Osteocyte (in vitro differentiated cells): ENCODE measurements at regions not wholly inside any gene's neighbourhood (a gene's known extent, or its start where the extent isn't known, plus 50 kb on each side); places are given as distances from the start of the nearest gene placed in this dataset.
"Not testable (repeated sequence)": the region's sequence is repeated elsewhere in the genome, so short reads cannot be mapped to it uniquely, and the experiment has no call there.

Experiments used
- DNase-seq: peaks from one replicate; pipeline ENCODE4 v3.0.0; 2021; ENCODE audit warnings: mixed read lengths; ENCODE audit not compliant: unreplicated experiment; ENCODE audit errors: extremely low spot score
- H3K27ac Mint-ChIP-seq: one replicate; pipeline ENCODE4 v1.8.0; 2021; ENCODE audit warnings: mild to moderate bottlenecking, mixed read lengths; ENCODE audit not compliant: unreplicated experiment
- H3K27me3 Mint-ChIP-seq: one replicate; pipeline ENCODE4 v1.8.0; 2021; ENCODE audit warnings: mixed read lengths; ENCODE audit not compliant: unreplicated experiment
- H3K36me3 Mint-ChIP-seq: one replicate; pipeline ENCODE4 v1.8.0; 2021; ENCODE audit warnings: mixed read lengths; ENCODE audit not compliant: unreplicated experiment
- H3K4me1 Mint-ChIP-seq: one replicate; pipeline ENCODE4 v1.8.0; 2021; ENCODE audit warnings: mixed read lengths; ENCODE audit not compliant: unreplicated experiment
- H3K4me3 Mint-ChIP-seq: one replicate; pipeline ENCODE4 v1.8.0; 2021; ENCODE audit warnings: mild to moderate bottlenecking, moderate library complexity, mixed read lengths; ENCODE audit not compliant: unreplicated experiment
- H3K9me3 Mint-ChIP-seq: one replicate; pipeline ENCODE4 v1.8.0; 2021; ENCODE audit warnings: mixed read lengths; ENCODE audit not compliant: unreplicated experiment
- TF ChIP-seq, protein P1 (sequence below): fragments of 200-600 bp; sonication (generic); IDR thresholded peaks from 2 replicates; pipeline ENCODE4 v1.5.0; 2021; ENCODE audit warnings: antibody characterized with exemption, mild to moderate bottlenecking, moderate library complexity

DNA sequence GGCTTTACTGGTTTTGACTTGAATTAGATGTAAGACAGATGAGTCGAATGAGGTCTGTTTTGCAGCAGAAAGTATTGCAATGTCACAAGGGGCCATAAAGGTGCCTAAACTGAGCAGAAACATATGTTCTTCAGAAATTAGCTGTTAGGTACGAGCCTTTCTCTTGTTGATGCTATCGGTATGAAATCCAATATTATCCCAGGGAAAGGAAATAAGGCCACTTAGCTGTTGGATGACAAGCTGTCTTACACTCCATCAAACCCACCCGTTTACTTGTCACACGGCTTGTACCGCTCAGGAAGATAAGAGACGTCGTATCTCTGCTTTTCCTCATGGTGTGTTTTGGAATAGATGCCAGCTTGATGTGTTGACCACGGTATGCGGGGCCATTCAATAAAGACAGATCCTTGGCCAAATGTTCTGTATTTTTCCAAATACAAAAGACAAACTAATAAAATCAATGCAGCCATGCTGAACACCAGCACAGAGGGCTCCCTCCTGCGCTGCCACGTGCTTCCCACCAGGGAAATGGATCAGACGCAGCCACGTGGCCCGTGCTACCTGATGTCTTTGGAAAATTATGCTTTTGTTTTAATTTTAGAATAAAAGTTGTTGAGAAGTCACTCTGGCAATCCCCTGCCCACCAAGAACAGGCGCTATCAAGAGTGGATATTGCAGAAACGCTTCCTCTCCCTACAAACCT, 255.9 kb upstream of the SULF2 start:
- no peak overlapping the region for H3K4me3 Mint-ChIP-seq
- H3K4me1 Mint-ChIP-seq: peaks cover 11% of the 10 kb centered on the region
- H3K9me3 Mint-ChIP-seq: no peaks in the 10 kb centered on the region
- no peak for DNase-seq
- H3K27me3 Mint-ChIP-seq: peaks cover 43% of the 10 kb centered on the region
- no peaks in the 10 kb centered on the region for H3K36me3 Mint-ChIP-seq
- TF ChIP-seq, protein P1, sequence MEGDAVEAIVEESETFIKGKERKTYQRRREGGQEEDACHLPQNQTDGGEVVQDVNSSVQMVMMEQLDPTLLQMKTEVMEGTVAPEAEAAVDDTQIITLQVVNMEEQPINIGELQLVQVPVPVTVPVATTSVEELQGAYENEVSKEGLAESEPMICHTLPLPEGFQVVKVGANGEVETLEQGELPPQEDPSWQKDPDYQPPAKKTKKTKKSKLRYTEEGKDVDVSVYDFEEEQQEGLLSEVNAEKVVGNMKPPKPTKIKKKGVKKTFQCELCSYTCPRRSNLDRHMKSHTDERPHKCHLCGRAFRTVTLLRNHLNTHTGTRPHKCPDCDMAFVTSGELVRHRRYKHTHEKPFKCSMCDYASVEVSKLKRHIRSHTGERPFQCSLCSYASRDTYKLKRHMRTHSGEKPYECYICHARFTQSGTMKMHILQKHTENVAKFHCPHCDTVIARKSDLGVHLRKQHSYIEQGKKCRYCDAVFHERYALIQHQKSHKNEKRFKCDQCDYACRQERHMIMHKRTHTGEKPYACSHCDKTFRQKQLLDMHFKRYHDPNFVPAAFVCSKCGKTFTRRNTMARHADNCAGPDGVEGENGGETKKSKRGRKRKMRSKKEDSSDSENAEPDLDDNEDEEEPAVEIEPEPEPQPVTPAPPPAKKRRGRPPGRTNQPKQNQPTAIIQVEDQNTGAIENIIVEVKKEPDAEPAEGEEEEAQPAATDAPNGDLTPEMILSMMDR: no peak
- H3K27ac Mint-ChIP-seq: no peak overlapping the region

- Mint-ChIP-seq H3K4me3 (no peak overlapping the region), H3K27me3 (peaks cover 37% of the 10 kb centered on the region), H3K27ac (no peak overlapping the region), H3K4me1 (peaks cover 11% of the 10 kb centered on the region), H3K9me3 (no peaks in the 10 kb centered on the region), H3K36me3 (no peaks in the 10 kb centered on the region)
- TF ChIP-seq, protein P1: no peak
- DNase-seq: no peak
These were observed 255.2 kb upstream of the SULF2 start for GRCh38 chr20:48040491-48040890.

DNA sequence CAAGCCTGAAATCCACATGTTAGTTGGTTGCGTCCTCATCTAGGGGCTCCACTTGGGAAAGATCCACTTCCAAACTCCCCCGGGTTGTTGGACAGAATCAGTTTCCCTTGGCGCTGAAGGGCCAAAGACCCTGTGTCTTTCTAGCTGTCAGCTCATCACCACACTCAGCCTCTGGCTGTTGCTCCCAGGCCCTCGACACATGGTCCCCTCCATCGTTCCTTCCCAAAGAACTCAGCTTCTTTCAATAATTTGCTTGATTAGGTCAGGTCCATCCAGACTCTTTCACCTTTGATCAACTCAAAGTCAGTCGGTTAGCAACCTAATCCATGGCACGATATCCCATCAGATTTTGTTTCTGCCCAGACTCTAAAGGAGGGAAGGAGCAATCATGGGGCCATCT, 254.8 kb upstream of the SULF2 start:
- TF ChIP-seq, protein P1: no peak
- no peak overlapping the region for H3K4me3 Mint-ChIP-seq
- H3K27ac Mint-ChIP-seq: no peak overlapping the region
- no peaks in the 10 kb centered on the region for H3K9me3 Mint-ChIP-seq
- no peaks in the 10 kb centered on the region for H3K36me3 Mint-ChIP-seq
- no peak for DNase-seq
- peaks cover 11% of the 10 kb centered on the region for H3K4me1 Mint-ChIP-seq
- H3K27me3 Mint-ChIP-seq: peaks cover 37% of the 10 kb centered on the region

DNA sequence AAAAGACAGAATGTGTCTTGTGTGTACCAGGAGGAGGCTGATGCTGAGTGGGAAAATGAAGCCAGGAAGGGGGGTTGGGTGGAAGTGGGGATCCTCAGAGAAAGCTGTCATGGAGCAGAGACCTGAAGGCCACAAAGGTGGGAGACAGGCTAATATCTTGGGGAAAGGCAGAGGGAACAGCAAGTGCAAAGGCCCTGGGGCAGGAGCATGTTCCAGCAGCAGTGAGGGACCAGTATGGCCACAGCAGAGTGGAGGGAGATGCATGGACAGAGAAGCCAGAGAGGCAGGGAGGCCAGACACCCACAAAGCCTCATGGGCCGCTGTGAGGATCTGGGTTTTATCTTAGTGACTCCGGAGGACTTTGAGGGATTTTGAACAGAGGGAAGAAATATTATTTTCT, 254.2 kb upstream of the SULF2 start:
- Mint-ChIP-seq H3K36me3 (no peaks in the 10 kb centered on the region), H3K4me3 (no peak overlapping the region), H3K27ac (no peak overlapping the region), H3K4me1 (peaks cover 11% of the 10 kb centered on the region), H3K9me3 (no peaks in the 10 kb centered on the region), H3K27me3 (peaks cover 38% of the 10 kb centered on the region)
- DNase-seq: no peak
- TF ChIP-seq, protein P1: no peak

DNA sequence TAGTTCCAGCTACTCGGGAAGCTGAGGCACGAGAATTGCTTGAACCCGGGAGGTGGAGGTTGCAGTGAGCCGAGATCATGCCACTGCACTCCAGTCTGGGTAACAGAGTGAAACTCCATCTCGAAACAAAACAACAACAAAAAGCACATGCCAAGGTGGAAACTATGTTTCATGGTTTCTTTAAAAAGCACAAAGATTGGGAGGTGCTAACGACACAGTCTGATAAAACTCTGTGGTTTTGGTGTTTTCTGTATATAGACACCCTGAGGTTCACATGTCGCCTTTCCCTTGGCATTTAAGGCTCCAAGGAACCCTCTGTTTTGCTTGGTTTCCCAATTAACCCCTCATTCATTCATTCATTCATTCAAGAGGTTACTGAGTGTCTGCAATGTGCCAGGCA, 253.4 kb upstream of the SULF2 start:
- Mint-ChIP-seq H3K27me3 (peaks cover 38% of the 10 kb centered on the region), H3K9me3 (no peaks in the 10 kb centered on the region), H3K36me3 (no peaks in the 10 kb centered on the region), H3K4me3 (no peak overlapping the region), H3K4me1 (peaks cover 11% of the 10 kb centered on the region), H3K27ac (no peak overlapping the region)
- no peak for DNase-seq
- TF ChIP-seq, protein P1: no peak

DNA sequence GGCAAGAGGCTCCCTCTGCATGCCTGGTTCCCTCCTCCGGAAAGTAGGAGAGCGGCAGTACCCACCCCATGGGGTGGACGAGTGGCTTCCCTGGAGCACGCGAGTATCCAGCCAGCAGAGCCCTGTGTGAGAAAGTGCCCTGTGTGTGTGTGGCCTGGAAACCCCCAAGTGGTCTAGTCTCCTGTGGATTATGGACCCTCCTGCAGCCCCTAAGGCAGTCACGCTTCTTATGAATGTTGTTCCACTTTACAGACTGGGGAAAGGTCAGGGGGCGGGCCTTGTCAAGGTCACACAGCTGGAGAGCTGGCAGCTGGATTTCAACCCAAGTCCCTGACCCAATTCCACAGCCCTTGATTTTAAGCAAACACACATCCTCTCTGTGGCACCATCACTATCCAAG, 252.5 kb upstream of the SULF2 start:
- not testable (repeated sequence) for H3K4me3 Mint-ChIP-seq, DNase-seq, H3K9me3 Mint-ChIP-seq, H3K27ac Mint-ChIP-seq, H3K36me3 Mint-ChIP-seq
- H3K4me1 Mint-ChIP-seq: peaks cover 11% of the 10 kb centered on the region
- peaks cover 42% of the 10 kb centered on the region for H3K27me3 Mint-ChIP-seq
